ENCODE measurements at regions not wholly inside any gene's neighbourhood (a gene's known extent, or its start where the extent isn't known, plus 50 kb on each side); places are given as distances from the start of the nearest gene placed in this dataset.

GRCh38 chr18:34491719-34492118 lies 218.4 kb upstream of the DTNA start:
- Histone ChIP-seq H3K9me3 (ENCODE audit: low read length) (no peaks in the 10 kb centered on the region), H3K36me3 (ENCODE audit: insufficient read depth, low read length) (no peaks in the 10 kb centered on the region), H3K4me2 (ENCODE audit: low read length) (no peak overlapping the region), H3K4me3 (ENCODE audit: low read depth, low read length, poor library complexity, severe bottlenecking) (no peak overlapping the region), H3K27ac (ENCODE audit: low read depth, low read length, poor library complexity, severe bottlenecking) (no peak overlapping the region), H3F3A (ENCODE audit: insufficient read depth, low read length) (no peaks in the 10 kb centered on the region), H3K27me3 (ENCODE audit: insufficient read depth, low read length) (no peaks in the 10 kb centered on the region), H2AFZ (ENCODE audit: low read length) (no peak overlapping the region), H3K9ac (ENCODE audit: low read length) (no peak overlapping the region), H3K79me2 (ENCODE audit: insufficient read depth, low read length) (no peaks in the 10 kb centered on the region), H3K9me2 (ENCODE audit: low read depth, low read length) (no peaks in the 10 kb centered on the region), H3K4me1 (ENCODE audit: insufficient read depth, low read length, severe bottlenecking) (no peaks in the 10 kb centered on the region), H4K20me1 (ENCODE audit: insufficient read depth, low read length) (no peaks in the 10 kb centered on the region)
- TF ChIP-seq CTCF (IDR thresholded peaks at IDR 0.05; ENCODE audit: low read length) (no peak), EZH2 (IDR thresholded peaks at IDR 0.05; ENCODE audit: borderline replicate concordance, low read length) (no peak)

- Histone ChIP-seq H3K79me2 (ENCODE audit: insufficient read depth, low read length) (no peaks in the 10 kb centered on the region), H3K27ac (ENCODE audit: low read depth, low read length, poor library complexity, severe bottlenecking) (no peak overlapping the region), H3K4me3 (ENCODE audit: low read depth, low read length, poor library complexity, severe bottlenecking) (no peak overlapping the region), H3K4me1 (ENCODE audit: insufficient read depth, low read length, severe bottlenecking) (no peaks in the 10 kb centered on the region), H3K4me2 (ENCODE audit: low read length) (no peak overlapping the region), H3F3A (ENCODE audit: insufficient read depth, low read length) (no peaks in the 10 kb centered on the region), H3K27me3 (ENCODE audit: insufficient read depth, low read length) (no peaks in the 10 kb centered on the region), H2AFZ (ENCODE audit: low read length) (no peak overlapping the region), H4K20me1 (ENCODE audit: insufficient read depth, low read length) (no peaks in the 10 kb centered on the region), H3K9ac (ENCODE audit: low read length) (no peak overlapping the region), H3K9me3 (ENCODE audit: low read length) (no peaks in the 10 kb centered on the region), H3K9me2 (ENCODE audit: low read depth, low read length) (no peaks in the 10 kb centered on the region), H3K36me3 (ENCODE audit: insufficient read depth, low read length) (no peaks in the 10 kb centered on the region)
- TF ChIP-seq EZH2 (IDR thresholded peaks at IDR 0.05; ENCODE audit: borderline replicate concordance, low read length) (no peak), CTCF (IDR thresholded peaks at IDR 0.05; ENCODE audit: low read length) (no peak)
Measured at GRCh38 chr18:34492652-34493051, 217.4 kb upstream of the DTNA start.

- no peak overlapping the region for H3K4me2 ChIP-seq (ENCODE audit: low read length)
- no peaks in the 10 kb centered on the region for H3K27me3 ChIP-seq (ENCODE audit: insufficient read depth, low read length)
- no peaks in the 10 kb centered on the region for H3F3A ChIP-seq (ENCODE audit: insufficient read depth, low read length)
- H3K9ac ChIP-seq (ENCODE audit: low read length) = no peak overlapping the region
- no peaks in the 10 kb centered on the region for H4K20me1 ChIP-seq (ENCODE audit: insufficient read depth, low read length)
- no peak overlapping the region for H3K27ac ChIP-seq (ENCODE audit: low read depth, low read length, poor library complexity, severe bottlenecking)
- H3K9me2 ChIP-seq (ENCODE audit: low read depth, low read length) = no peaks in the 10 kb centered on the region
- H2AFZ ChIP-seq (ENCODE audit: low read length) = no peak overlapping the region
- no peaks in the 10 kb centered on the region for H3K9me3 ChIP-seq (ENCODE audit: low read length)
- TF ChIP-seq EZH2 (IDR thresholded peaks at IDR 0.05; ENCODE audit: borderline replicate concordance, low read length) = no peak
- TF ChIP-seq CTCF (IDR thresholded peaks at IDR 0.05; ENCODE audit: low read length) = no peak
- no peaks in the 10 kb centered on the region for H3K4me1 ChIP-seq (ENCODE audit: insufficient read depth, low read length, severe bottlenecking)
- H3K79me2 ChIP-seq (ENCODE audit: insufficient read depth, low read length) = no peaks in the 10 kb centered on the region
- H3K36me3 ChIP-seq (ENCODE audit: insufficient read depth, low read length) = no peaks in the 10 kb centered on the region
- H3K4me3 ChIP-seq (ENCODE audit: low read depth, low read length, poor library complexity, severe bottlenecking) = no peak overlapping the region
Measured at GRCh38 chr18:34493099-34493544, 217.0 kb upstream of the DTNA start.
